ENCODE measurements at regions not wholly inside any gene's neighbourhood (a gene's known extent, or its start where the extent isn't known, plus 50 kb on each side); places are given as distances from the start of the nearest gene placed in this dataset.
A peak's percentile ranks its signal among the peaks of the same experiment; 100 is the strongest.
"Not testable (repeated sequence)": the region's sequence is repeated elsewhere in the genome, so short reads cannot be mapped to it uniquely, and the experiment has no call there.

- no peak for TF ChIP-seq SMC3 (IDR thresholded peaks at IDR 0.05; ENCODE audit: low read depth, low read length)
- no peak for TF ChIP-seq MXI1 (IDR thresholded peaks at IDR 0.05; ENCODE audit: borderline replicate concordance, low read depth, low read length)
- TF ChIP-seq MAFK (IDR thresholded peaks at IDR 0.05; ENCODE audit: low read depth, low read length), result no peak
- TF ChIP-seq RCOR1 (IDR thresholded peaks at IDR 0.05; ENCODE audit: insufficient replicate concordance, low read length), result no peak
- TF ChIP-seq USF2 (IDR thresholded peaks at IDR 0.05; ENCODE audit: low read depth, low read length), result no peak
- no peak for TF ChIP-seq POLR2A (IDR thresholded peaks at IDR 0.05; ENCODE audit: low read depth, low read length)
- Histone ChIP-seq H3K27me3 (ENCODE audit: control insufficient read depth, insufficient read depth, low read length) (no peaks in the 10 kb centered on the region), H2AK5ac (ENCODE audit: low read depth, low read length) (peak overlapping the region; percentile 95), H3K23ac (ENCODE audit: low read depth, low read length) (0 out of 2 replicates have a peak overlapping the region, but pooled peaks have one; percentile 3), H3K4ac (ENCODE audit: low read depth, low read length) (peak overlapping the region; percentile 83), H3K36me3 (ENCODE audit: control insufficient read depth, insufficient read depth, low read length) (no peaks in the 10 kb centered on the region), H3K9me3 (ENCODE audit: control insufficient read depth, insufficient read depth, low read length) (no peaks in the 10 kb centered on the region), H2AFZ (replicated peaks; ENCODE audit: low read length, poor library complexity) (no peak overlapping the region), H2BK15ac (ENCODE audit: low read depth, low read length) (peak overlapping the region; percentile 59), H3K4me3 (ENCODE audit: insufficient read depth, low read depth, low read length) (no peak overlapping the region), H4K20me1 (ENCODE audit: insufficient read depth, low read length) (no peaks in the 10 kb centered on the region), H4K8ac (ENCODE audit: low read depth in 2 of 2, low read length in 2 of 2) (peak overlapping the region; percentile 52 to 58; a peak in 2 of 4 replicates), H4K91ac (ENCODE audit: insufficient read depth, low read depth, low read length) (peak overlapping the region; percentile 95), H2BK5ac (ENCODE audit: low read depth, low read length, poor library complexity, severe bottlenecking) (peak overlapping the region; percentile 58), H3K9ac (ENCODE audit: low read depth, low read length) (no peak overlapping the region), H2BK20ac (ENCODE audit: low read depth, low read length) (peak overlapping the region; percentile 86), H3K4me2 (ENCODE audit: low read depth, low read length) (no peak overlapping the region), H3K18ac (ENCODE audit: low read depth, low read length) (peak overlapping the region; percentile 77), H3K27ac (ENCODE audit: insufficient read depth, low read length) (no peak overlapping the region), H3K9me1 (ENCODE audit: insufficient read depth, low read length) (peaks cover 45% of the 10 kb centered on the region), H3K79me1 (ENCODE audit: low read depth in 1 of 2, low read length in 2 of 2) (peaks cover 0 to 11% of the 10 kb centered on the region in 2 experiments; a peak in 1 of 4 replicates), H3K4me1 (ENCODE audit: control insufficient read depth, insufficient read depth, low read length) (peaks cover 50% of the 10 kb centered on the region), H3K14ac (replicated peaks; ENCODE audit: low read depth, low read length) (peak overlapping the region; percentile 60), H2AK9ac (replicated peaks; ENCODE audit: low read depth, low read length, poor library complexity) (no peak overlapping the region), H3K56ac (ENCODE audit: extremely low read depth, insufficient read depth, low read length) (no peak overlapping the region; the same call in 1 of the 2 replicates), H2BK120ac (ENCODE audit: low read depth, low read length) (peak overlapping the region; percentile 86), H4K5ac (ENCODE audit: low read depth, low read length) (peak overlapping the region; percentile 50)
- no CpG with 5 or more reads among the region's 3 CpGs for WGBS, 2 experiments (ENCODE audit: extremely low coverage in 2 of 2, insufficient read length in 1 of 2)
- ATAC-seq (ENCODE audit: low read depth), result no peak
- CTCF ChIA-PET, result no interaction called here
- POLR2A ChIA-PET (ENCODE audit: unreplicated experiment), result no interaction called here
- no TSS peak for BruUV-seq (replicated peaks)
- no peak for DNase-seq
- dilution Hi-C loops (cut with HindIII; ENCODE audit: low sequenced_read_pairs, unreplicated experiment) (no loop called here), in situ Hi-C loops (cut with MboI; ENCODE audit: low sequenced_read_pairs) (no loop called here), intact Hi-C loops (cut with micrococcal nuclease) (no loop called here)
Measured at GRCh38 chr20:1815502-1816085, 79.6 kb upstream of the SIRPA start.

GRCh38 chr20:1814861-1815260 is 80.3 kb upstream of the SIRPA start:
- H3K27me3 ChIP-seq (ENCODE audit: control insufficient read depth, insufficient read depth, low read length); POLR2A ChIA-PET (ENCODE audit: unreplicated experiment); dilution Hi-C loops (cut with HindIII; ENCODE audit: low sequenced_read_pairs, unreplicated experiment); H2AFZ ChIP-seq (replicated peaks; ENCODE audit: low read length, poor library complexity); H3K23ac ChIP-seq (ENCODE audit: low read depth, low read length); BruUV-seq (replicated peaks); H3K4me2 ChIP-seq (ENCODE audit: low read depth, low read length); DNase-seq; H3K4me3 ChIP-seq (ENCODE audit: insufficient read depth, low read depth, low read length); H3K9ac ChIP-seq (ENCODE audit: low read depth, low read length); in situ Hi-C loops (cut with MboI; ENCODE audit: low sequenced_read_pairs); H2BK5ac ChIP-seq (ENCODE audit: low read depth, low read length, poor library complexity, severe bottlenecking); H4K8ac ChIP-seq (ENCODE audit: low read depth in 2 of 2, low read length in 2 of 2); H3K14ac ChIP-seq (replicated peaks; ENCODE audit: low read depth, low read length); H4K20me1 ChIP-seq (ENCODE audit: insufficient read depth, low read length); ATAC-seq (ENCODE audit: low read depth); H3K56ac ChIP-seq (ENCODE audit: extremely low read depth, insufficient read depth, low read length); H3K27ac ChIP-seq (ENCODE audit: insufficient read depth, low read length); H2AK9ac ChIP-seq (replicated peaks; ENCODE audit: low read depth, low read length, poor library complexity); intact Hi-C loops (cut with micrococcal nuclease); CTCF ChIA-PET; H4K5ac ChIP-seq (ENCODE audit: low read depth, low read length); H3K9me3 ChIP-seq (ENCODE audit: control insufficient read depth, insufficient read depth, low read length); H3K36me3 ChIP-seq (ENCODE audit: control insufficient read depth, insufficient read depth, low read length): not testable (repeated sequence)
- peak overlapping the region; percentile 90; the same call in 1 of the 2 replicates for H2AK5ac ChIP-seq (ENCODE audit: low read depth, low read length)
- peaks cover 46% of the 10 kb centered on the region for H3K9me1 ChIP-seq (ENCODE audit: insufficient read depth, low read length)
- peak overlapping the region; percentile 65; the same call in 1 of the 3 replicates for H2BK15ac ChIP-seq (ENCODE audit: low read depth, low read length)
- peak overlapping the region; percentile 81 for H3K4ac ChIP-seq (ENCODE audit: low read depth, low read length)
- peaks cover 57% of the 10 kb centered on the region for H3K4me1 ChIP-seq (ENCODE audit: control insufficient read depth, insufficient read depth, low read length)
- peaks cover 0 to 11% of the 10 kb centered on the region in 2 experiments; a peak in 1 of 4 replicates for H3K79me1 ChIP-seq (ENCODE audit: low read depth in 1 of 2, low read length in 2 of 2)
- H2BK120ac ChIP-seq (ENCODE audit: low read depth, low read length), result peak overlapping the region; percentile 94
- peak overlapping the region; percentile 97; the same call in 1 of the 2 replicates for H2BK20ac ChIP-seq (ENCODE audit: low read depth, low read length)
- peak overlapping the region; percentile 88; the same call in 1 of the 2 replicates for H4K91ac ChIP-seq (ENCODE audit: insufficient read depth, low read depth, low read length)
- H3K18ac ChIP-seq (ENCODE audit: low read depth, low read length), result 0 out of 2 replicates have a peak overlapping the region, but pooled peaks have one; percentile 55
- WGBS, 2 experiments (ENCODE audit: extremely low coverage in 2 of 2, insufficient read length in 1 of 2), result no CpG with 5 or more reads among the region's 1 CpG

All from IMR-90 (cell line).